Spinal cord (tissue), 9 donors: ENCODE measurements at regions not wholly inside any gene's neighbourhood (a gene's known extent, or its start where the extent isn't known, plus 50 kb on each side); places are given as distances from the start of the nearest gene placed in this dataset.

Experiments
- DNase-seq, 6 donors: peaks; one replicate each; pipeline versions ENCODE4 v3.0.0 to v3.0.0-alpha.2; 2013 to 2015; ENCODE audit warnings: low spot score in 6 of 6, low read depth in 4 of 6
- H3K27ac ChIP-seq: one replicate; pipeline ENCODE4 v1.5.1; 2013; ENCODE audit warnings: low read depth, low read length, control low read depth
- H3K27me3 ChIP-seq: one replicate; pipeline ENCODE4 v1.6.1; 2013; ENCODE audit warnings: low read length; ENCODE audit not compliant: control insufficient read depth, insufficient read depth
- H3K36me3 ChIP-seq: one replicate; pipeline ENCODE4 v1.6.1; 2013; ENCODE audit warnings: low read length; ENCODE audit not compliant: control insufficient read depth, insufficient read depth
- H3K4me1 ChIP-seq: one replicate; pipeline ENCODE4 v1.6.1; 2013; ENCODE audit warnings: low read length; ENCODE audit not compliant: control insufficient read depth, insufficient read depth
- H3K4me3 ChIP-seq: one replicate; pipeline ENCODE4 v1.5.1; 2013; ENCODE audit warnings: low read depth, low read length, control low read depth
- H3K9me3 ChIP-seq: one replicate; pipeline ENCODE4 v1.6.1; 2013; ENCODE audit warnings: low read length; ENCODE audit not compliant: control insufficient read depth, insufficient read depth
- WGBS: methylation state at CpG from one replicate; pipeline ENCODE4 v1.1.5; 2013; ENCODE audit warnings: missing lambda C conversion rate; ENCODE audit not compliant: insufficient coverage; 5-methylcytosine and 5-hydroxymethylcytosine counted together
- donor health status: healthy.

GRCh38 chr3:31456373-31456772 is 76.4 kb upstream of the STT3B start:
- H3K27me3 ChIP-seq: no peaks in the 10 kb centered on the region
- H3K4me3 ChIP-seq: no peak overlapping the region
- no peaks in the 10 kb centered on the region for H3K4me1 ChIP-seq
- H3K9me3 ChIP-seq: no peaks in the 10 kb centered on the region
- H3K27ac ChIP-seq: no peak overlapping the region
- no peaks in the 10 kb centered on the region for H3K36me3 ChIP-seq
- DNase-seq: no peak
- WGBS: 82% methylated on average over 2 of the region's 3 CpGs

GRCh38 chr3:31461426-31461825 is 71.3 kb upstream of the STT3B start:
- Histone ChIP-seq H3K4me1 (no peaks in the 10 kb centered on the region), H3K9me3 (no peaks in the 10 kb centered on the region), H3K27ac (no peak overlapping the region), H3K27me3 (no peaks in the 10 kb centered on the region), H3K4me3 (no peak overlapping the region), H3K36me3 (no peaks in the 10 kb centered on the region)
- no CpG with 5 or more reads among the region's 2 CpGs for WGBS
- peak in 1 of 6 donors; percentile 71 for DNase-seq

DNA sequence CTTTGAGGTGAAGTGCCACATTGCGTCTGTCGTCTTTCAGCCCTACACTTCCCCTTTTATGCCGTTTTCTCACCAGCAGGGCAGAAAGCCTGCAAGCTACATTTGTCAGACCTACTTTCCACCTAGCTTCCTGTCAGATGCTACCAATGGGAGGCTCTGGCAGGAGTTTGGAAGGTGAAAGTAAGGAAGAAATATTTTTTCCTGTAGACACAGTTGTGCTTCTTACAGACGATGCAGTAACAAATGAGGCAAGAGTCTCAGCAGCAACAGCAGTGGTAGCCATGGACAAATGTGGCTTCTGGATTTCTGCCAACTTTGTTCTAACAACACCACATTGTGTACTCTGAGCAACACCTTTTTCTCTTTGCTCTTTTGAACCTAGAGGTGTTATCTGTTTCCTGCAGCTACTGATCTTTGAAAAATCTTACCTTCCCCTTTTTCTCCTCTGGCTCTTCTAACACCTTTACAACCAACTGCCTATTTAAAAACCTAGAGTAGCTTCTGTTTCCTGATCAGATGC is 70.6 kb upstream of the STT3B start:
- no peaks in the 10 kb centered on the region for H3K27me3 ChIP-seq
- peak in 1 of 6 donors; percentile 24 for DNase-seq
- H3K36me3 ChIP-seq: no peaks in the 10 kb centered on the region
- H3K4me1 ChIP-seq: no peaks in the 10 kb centered on the region
- H3K9me3 ChIP-seq: no peaks in the 10 kb centered on the region
- no peak overlapping the region for H3K27ac ChIP-seq
- 22% methylated on average over 1 of the region's 4 CpGs for WGBS
- H3K4me3 ChIP-seq: no peak overlapping the region

DNA sequence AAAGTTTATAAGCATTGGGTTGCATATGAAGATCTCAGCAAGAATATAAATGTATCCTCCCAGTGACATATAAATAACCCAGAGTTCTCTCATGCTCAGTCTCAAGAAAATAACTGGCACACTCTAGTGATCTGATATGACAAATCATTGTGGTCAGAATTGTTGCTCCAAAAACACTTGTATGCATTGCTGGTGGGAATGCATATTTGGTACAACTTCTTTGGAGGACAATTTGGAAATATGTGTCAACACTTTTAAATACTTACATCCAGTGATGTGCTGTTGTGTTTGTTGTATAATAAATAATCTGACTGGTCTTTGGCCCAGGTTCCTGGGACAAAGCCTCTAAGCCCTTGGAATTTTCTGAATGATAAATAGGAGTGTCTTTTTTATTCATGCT is 66.7 kb upstream of the STT3B start:
- no peak for DNase-seq
- Histone ChIP-seq H3K27me3 (no peaks in the 10 kb centered on the region), H3K27ac (no peak overlapping the region), H3K4me3 (no peak overlapping the region), H3K4me1 (no peaks in the 10 kb centered on the region), H3K9me3 (no peaks in the 10 kb centered on the region), H3K36me3 (no peaks in the 10 kb centered on the region)

- Histone ChIP-seq H3K27me3 (no peaks in the 10 kb centered on the region), H3K4me1 (no peaks in the 10 kb centered on the region), H3K4me3 (no peak overlapping the region), H3K9me3 (no peaks in the 10 kb centered on the region), H3K27ac (no peak overlapping the region), H3K36me3 (no peaks in the 10 kb centered on the region)
- 100% methylated on average over 1 of the region's 2 CpGs for WGBS
- no peak for DNase-seq
These were observed 65.9 kb upstream of the STT3B start for GRCh38 chr3:31466866-31467265.

- Histone ChIP-seq H3K27me3 (no peaks in the 10 kb centered on the region), H3K4me3 (no peak overlapping the region), H3K36me3 (no peaks in the 10 kb centered on the region), H3K4me1 (no peaks in the 10 kb centered on the region), H3K27ac (no peak overlapping the region), H3K9me3 (no peaks in the 10 kb centered on the region)
- no peak for DNase-seq
- WGBS: 92% methylated on average over 3 of the region's 3 CpGs
These were observed 64.3 kb upstream of the STT3B start for GRCh38 chr3:31468433-31468832.

- H3K9me3 ChIP-seq: no peaks in the 10 kb centered on the region
- DNase-seq: no peak
- no CpG with 5 or more reads among the region's 3 CpGs for WGBS
These were observed 63.3 kb upstream of the STT3B start for GRCh38 chr3:31469385-31469784.

GRCh38 chr3:31472479-31473390 is 60.0 kb upstream of the STT3B start:
- Histone ChIP-seq H3K36me3 (no peaks in the 10 kb centered on the region), H3K4me3 (no peak overlapping the region), H3K27ac (no peak overlapping the region), H3K9me3 (no peaks in the 10 kb centered on the region), H3K4me1 (no peaks in the 10 kb centered on the region), H3K27me3 (no peaks in the 10 kb centered on the region)
- WGBS: 97% methylated on average over 4 of the region's 7 CpGs
- DNase-seq: no peak

More at GRCh38 chr3:31469385-31469784, 63.3 kb upstream of the STT3B start:
- Histone ChIP-seq H3K27me3 (no peaks in the 10 kb centered on the region), H3K4me1 (no peaks in the 10 kb centered on the region), H3K36me3 (no peaks in the 10 kb centered on the region), H3K27ac (no peak overlapping the region), H3K4me3 (no peak overlapping the region)

DNA sequence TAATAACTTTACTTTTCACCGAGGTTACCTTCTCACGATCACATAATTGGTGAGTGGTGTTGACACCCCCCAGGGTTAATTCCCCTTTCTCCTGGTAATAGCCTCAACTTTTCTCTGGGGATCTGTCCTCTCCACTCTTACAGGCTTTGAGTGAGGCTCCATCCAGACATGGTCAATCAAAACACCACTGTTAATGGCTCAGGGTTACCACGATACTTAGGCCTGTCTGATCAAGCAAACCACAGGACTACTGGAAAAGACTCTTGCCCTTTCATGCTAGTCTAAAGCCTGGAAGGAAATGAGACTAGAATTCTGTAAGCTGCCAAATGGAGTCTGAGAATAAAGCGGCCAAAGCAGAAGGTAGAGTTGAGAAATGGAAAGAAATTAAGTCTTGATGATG is 56.5 kb upstream of the STT3B start:
- 100% methylated on average over 1 of the region's 4 CpGs for WGBS
- no peaks in the 10 kb centered on the region for H3K9me3 ChIP-seq
- no peak for DNase-seq
- no peaks in the 10 kb centered on the region for H3K36me3 ChIP-seq
- no peaks in the 10 kb centered on the region for H3K27me3 ChIP-seq
- no peak overlapping the region for H3K4me3 ChIP-seq
- no peak overlapping the region for H3K27ac ChIP-seq
- H3K4me1 ChIP-seq: no peaks in the 10 kb centered on the region

DNA sequence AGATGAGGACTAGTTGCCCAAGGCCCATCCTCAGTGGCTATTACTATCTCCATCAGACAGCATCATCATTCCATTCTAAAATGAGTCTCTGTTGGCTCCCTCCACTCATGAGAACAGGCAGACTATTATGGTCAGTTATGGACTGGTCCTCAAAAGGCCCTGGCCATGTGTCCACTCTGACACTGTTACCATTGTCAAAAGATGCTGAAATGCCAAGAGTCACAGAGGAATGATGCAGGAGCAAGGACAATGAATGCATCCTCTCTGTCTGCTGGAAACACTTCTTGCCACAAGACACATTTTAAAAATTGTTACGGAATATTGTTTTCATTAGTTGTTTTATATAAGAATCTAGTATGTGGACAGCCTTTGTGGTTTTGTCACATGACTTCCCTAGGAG is 53.3 kb upstream of the STT3B start:
- Histone ChIP-seq H3K4me3 (no peak overlapping the region), H3K27me3 (no peaks in the 10 kb centered on the region), H3K27ac (no peak overlapping the region), H3K36me3 (no peaks in the 10 kb centered on the region), H3K4me1 (no peaks in the 10 kb centered on the region), H3K9me3 (no peaks in the 10 kb centered on the region)
- no peak for DNase-seq
- no CpG with 5 or more reads among the region's 1 CpG for WGBS
